Activated naive CD4-positive, alpha-beta T cell treated with anti-CD3 and anti-CD28 coated beads, Interleukin-2, amount 50 U/mL, for 24 hours (primary cell): ENCODE measurements at regions not wholly inside any gene's neighbourhood (a gene's known extent, or its start where the extent isn't known, plus 50 kb on each side); places are given as distances from the start of the nearest gene placed in this dataset.

ENCODE experiments used
- H3K27ac Mint-ChIP-seq: one replicate; pipeline ENCODE4 v1.8.0; 2021; ENCODE audit warnings: mild to moderate bottlenecking, mixed read lengths
- H3K27me3 Mint-ChIP-seq: one replicate; pipeline ENCODE4 v1.8.0; 2021; ENCODE audit warnings: mixed read lengths
- H3K36me3 Mint-ChIP-seq: one replicate; pipeline ENCODE4 v1.8.0; 2021; ENCODE audit warnings: mixed read lengths
- H3K4me1 Mint-ChIP-seq: one replicate; pipeline ENCODE4 v1.8.0; 2021; ENCODE audit warnings: mixed read lengths
- H3K4me3 Mint-ChIP-seq: one replicate; pipeline ENCODE4 v1.8.0; 2021; ENCODE audit warnings: mild to moderate bottlenecking, mixed read lengths
- H3K9me3 Mint-ChIP-seq: one replicate; pipeline ENCODE4 v1.8.0; 2021; ENCODE audit warnings: mixed read lengths

DNA sequence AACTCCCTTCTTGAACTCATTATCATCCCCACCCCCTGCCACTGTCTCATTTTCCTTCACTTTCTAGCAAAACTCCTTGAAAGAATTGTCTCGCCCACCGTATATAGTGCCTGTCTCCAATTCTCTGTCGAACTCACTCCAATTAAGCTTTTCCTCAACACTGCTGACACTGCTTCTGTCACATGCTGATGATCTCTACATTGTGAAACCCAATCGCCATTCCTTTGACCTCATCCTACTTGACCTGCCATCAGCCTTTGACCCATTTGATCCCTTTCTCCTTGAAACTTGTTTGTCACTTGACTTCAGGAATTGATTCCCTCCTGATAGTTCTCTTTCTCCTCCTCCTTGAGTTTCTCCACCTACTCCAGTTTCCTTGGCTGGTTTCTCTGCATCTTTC, 54.8 kb downstream of the CCDC71L start:
- Mint-ChIP-seq H3K27me3 (no peaks in the 10 kb centered on the region), H3K4me3 (no peak overlapping the region), H3K9me3 (no peaks in the 10 kb centered on the region), H3K4me1 (no peaks in the 10 kb centered on the region), H3K27ac (no peak overlapping the region), H3K36me3 (no peaks in the 10 kb centered on the region)

DNA sequence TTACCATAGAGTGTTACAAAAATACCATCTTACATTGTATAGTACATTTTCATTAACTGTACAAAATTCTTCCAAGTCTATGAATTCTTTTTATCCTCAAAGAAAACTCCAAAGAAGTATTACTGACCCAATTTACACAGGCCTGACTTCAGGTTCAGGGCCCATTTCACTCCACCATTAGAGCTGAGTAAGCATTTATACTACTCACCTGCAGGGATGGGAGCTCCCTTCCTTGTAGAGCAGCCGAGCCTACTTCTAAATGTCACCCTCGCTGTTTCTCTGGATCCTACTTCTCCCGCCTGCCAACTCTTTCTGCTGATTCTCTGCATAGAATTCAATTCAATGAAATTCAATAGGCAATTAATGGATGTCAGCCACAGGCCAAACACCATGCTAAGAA, 56.0 kb downstream of the CCDC71L start:
- H3K27ac Mint-ChIP-seq: no peak overlapping the region
- H3K27me3 Mint-ChIP-seq: no peaks in the 10 kb centered on the region
- H3K4me1 Mint-ChIP-seq: no peaks in the 10 kb centered on the region
- H3K9me3 Mint-ChIP-seq: no peaks in the 10 kb centered on the region
- no peaks in the 10 kb centered on the region for H3K36me3 Mint-ChIP-seq
- H3K4me3 Mint-ChIP-seq: no peak overlapping the region

DNA sequence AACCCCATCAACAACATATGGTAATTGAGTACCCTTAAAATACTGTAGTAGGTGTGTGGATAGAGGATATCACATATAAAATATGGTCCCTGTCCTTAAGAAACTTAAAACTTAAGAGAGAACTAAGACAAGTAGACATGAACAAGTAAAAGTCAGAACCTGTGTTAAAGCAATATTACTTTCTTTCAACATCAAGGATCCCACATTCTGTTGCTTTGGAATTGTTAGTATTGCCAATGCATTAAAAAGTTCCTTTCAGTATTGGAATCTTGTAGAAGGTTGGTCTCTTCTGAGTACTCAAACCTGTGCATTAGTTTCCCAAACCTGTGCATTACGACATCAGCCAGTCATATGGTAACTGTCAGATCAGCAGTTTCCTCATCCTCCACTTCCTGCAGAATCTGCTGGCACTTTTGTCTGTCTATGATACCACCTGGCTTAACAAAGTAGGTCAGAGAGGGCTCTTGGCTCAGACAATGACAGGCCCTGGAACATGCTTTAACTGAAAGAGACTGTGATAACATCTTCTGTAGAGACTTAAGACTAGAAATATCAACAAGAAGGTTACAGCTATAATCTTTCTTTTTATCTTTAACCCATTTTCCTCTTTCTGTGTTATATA, 56.5 kb downstream of the CCDC71L start:
- Mint-ChIP-seq H3K9me3 (no peaks in the 10 kb centered on the region), H3K27me3 (no peaks in the 10 kb centered on the region), H3K27ac (no peak overlapping the region), H3K36me3 (no peaks in the 10 kb centered on the region), H3K4me3 (no peak overlapping the region), H3K4me1 (no peaks in the 10 kb centered on the region)

DNA sequence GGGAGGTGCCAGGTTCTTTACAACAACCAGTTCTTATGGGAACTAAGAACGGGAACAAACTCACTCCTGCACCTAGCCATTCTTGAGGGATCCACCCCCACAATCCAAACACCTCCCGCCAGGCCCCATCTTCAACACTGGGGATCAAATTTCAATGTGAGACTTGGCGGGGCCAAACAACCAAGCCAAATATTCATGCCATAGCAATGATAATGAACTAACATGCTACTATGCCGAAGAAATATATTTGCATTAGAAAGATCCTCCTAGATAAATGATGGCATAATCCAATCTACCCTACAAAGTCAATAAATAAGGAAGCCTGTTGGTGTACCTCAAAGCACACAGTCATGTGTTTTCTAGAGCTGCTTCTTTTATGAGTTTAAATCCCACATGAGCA, 57.6 kb downstream of the CCDC71L start:
- peaks cover 5% of the 10 kb centered on the region for H3K4me1 Mint-ChIP-seq
- no peaks in the 10 kb centered on the region for H3K27me3 Mint-ChIP-seq
- no peak overlapping the region for H3K27ac Mint-ChIP-seq
- H3K9me3 Mint-ChIP-seq: no peaks in the 10 kb centered on the region
- no peak overlapping the region for H3K4me3 Mint-ChIP-seq
- H3K36me3 Mint-ChIP-seq: no peaks in the 10 kb centered on the region

DNA sequence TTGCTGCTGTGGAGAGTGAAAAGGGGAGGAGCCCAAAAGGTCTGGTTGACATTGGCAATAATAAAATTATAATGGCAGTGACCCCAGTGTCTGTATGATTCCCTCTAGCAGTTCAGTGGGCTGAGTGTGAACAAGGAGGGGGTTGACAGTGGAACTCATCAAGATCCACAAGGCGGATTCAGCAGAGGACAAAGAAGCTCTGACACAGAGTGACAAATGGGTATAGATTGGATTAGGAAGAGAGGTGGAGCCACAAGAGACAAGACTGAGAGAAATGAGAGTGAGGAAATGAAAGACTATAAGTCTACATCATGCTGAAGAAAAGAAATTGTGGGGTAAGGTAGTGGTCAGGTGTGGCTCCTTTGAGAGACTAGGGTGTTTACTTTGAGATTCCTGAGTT, 58.9 kb downstream of the CCDC71L start:
- Mint-ChIP-seq H3K36me3 (no peaks in the 10 kb centered on the region), H3K27ac (no peak overlapping the region), H3K9me3 (no peaks in the 10 kb centered on the region), H3K4me3 (no peak overlapping the region), H3K27me3 (no peaks in the 10 kb centered on the region), H3K4me1 (peaks cover 5% of the 10 kb centered on the region)

DNA sequence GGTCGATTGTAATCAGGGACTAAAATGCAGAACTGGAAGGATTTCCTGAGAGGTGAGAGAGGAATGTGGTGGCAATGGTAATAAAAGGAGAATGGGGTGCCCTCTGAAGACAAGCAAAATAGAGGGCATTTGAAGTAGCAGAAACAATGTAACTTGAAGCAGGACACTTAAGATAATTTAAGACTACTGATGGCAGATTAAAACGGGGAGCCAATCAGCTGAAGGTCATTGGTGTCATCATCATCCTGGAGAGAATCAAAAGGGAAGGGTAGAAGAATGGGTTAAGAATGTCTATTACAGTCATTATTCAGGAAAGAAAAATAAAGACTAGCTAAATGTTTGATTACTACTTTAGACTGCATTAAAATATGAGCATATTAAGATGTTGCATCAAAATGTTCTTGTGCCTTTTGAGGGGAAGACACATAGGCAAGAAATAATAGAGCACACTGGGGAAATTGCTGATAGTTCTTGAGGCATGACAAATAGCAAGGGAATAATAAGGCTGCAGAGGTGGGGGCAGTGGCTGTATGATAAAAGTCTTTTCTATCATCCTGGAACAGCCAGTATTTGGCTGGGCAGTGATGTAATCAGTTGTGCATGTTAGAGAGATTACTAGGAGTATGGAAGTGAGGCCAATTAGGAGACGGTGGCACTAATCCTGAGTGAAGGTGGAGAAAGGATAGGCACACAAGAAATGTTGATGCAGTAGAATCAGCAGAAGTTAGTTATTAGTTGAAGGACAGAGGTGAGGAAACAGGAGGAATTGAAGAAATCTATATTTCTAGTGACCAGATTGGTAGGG, 60.2 kb downstream of the CCDC71L start:
- Mint-ChIP-seq H3K27me3 (no peaks in the 10 kb centered on the region), H3K36me3 (no peaks in the 10 kb centered on the region), H3K9me3 (no peaks in the 10 kb centered on the region), H3K27ac (no peak overlapping the region), H3K4me3 (no peak overlapping the region), H3K4me1 (peaks cover 5% of the 10 kb centered on the region)

DNA sequence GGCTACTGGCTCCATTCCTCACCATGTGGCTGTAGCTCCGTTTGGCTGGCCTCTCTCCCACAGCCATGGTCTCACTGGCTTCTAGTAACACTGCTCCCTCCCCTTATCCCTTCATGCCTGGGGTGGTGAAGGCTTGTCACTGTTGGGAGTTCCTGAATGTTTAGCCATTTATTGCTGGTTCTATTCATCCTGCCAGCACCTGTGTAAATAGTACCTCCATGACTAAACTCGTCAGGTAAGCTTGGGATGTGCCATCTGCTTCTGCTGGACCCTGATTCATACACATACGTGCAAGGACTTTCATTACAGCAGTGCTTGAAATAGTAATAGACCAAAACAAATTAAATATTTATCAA, 61.6 kb downstream of the CCDC71L start:
- H3K27ac Mint-ChIP-seq: no peak overlapping the region
- peaks cover 5% of the 10 kb centered on the region for H3K4me1 Mint-ChIP-seq
- no peaks in the 10 kb centered on the region for H3K9me3 Mint-ChIP-seq
- H3K27me3 Mint-ChIP-seq: no peaks in the 10 kb centered on the region
- H3K36me3 Mint-ChIP-seq: no peaks in the 10 kb centered on the region
- no peak overlapping the region for H3K4me3 Mint-ChIP-seq

DNA sequence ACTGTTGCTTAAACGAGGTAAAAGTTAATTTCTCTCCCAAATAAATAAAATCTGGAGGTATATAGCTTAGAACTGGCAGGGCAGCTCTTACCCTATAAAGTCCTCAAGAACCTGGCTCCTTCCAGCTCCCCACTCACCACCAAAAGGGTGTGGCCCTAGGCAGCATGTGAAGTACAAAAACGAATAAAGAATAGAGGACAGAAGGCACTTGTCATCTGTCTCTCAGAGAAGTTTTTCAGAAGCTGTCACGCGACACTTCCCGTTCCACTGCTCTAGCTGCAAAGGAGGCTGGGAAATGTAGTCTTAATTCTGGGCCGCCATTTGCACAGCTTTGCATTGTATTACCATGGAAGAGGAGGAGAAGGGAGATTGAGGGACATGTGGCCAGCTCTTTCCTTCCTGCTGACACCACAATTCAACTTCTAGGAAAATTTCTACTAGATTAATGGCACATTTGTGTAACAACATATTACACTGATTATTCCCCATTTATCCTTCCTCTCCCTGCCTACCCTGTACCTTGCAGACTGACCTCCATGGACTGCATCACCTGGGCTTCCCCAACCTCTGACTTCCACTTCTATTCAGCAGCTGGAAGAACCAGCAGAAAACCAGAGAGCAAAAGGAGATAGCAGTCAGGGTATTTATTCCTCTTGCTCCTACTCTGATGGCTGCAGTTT, 62.2 kb downstream of the CCDC71L start:
- no peak overlapping the region for H3K27ac Mint-ChIP-seq
- no peaks in the 10 kb centered on the region for H3K9me3 Mint-ChIP-seq
- H3K4me3 Mint-ChIP-seq: peak overlapping the region; percentile 49
- no peaks in the 10 kb centered on the region for H3K36me3 Mint-ChIP-seq
- H3K4me1 Mint-ChIP-seq: peaks cover 5% of the 10 kb centered on the region
- no peaks in the 10 kb centered on the region for H3K27me3 Mint-ChIP-seq

DNA sequence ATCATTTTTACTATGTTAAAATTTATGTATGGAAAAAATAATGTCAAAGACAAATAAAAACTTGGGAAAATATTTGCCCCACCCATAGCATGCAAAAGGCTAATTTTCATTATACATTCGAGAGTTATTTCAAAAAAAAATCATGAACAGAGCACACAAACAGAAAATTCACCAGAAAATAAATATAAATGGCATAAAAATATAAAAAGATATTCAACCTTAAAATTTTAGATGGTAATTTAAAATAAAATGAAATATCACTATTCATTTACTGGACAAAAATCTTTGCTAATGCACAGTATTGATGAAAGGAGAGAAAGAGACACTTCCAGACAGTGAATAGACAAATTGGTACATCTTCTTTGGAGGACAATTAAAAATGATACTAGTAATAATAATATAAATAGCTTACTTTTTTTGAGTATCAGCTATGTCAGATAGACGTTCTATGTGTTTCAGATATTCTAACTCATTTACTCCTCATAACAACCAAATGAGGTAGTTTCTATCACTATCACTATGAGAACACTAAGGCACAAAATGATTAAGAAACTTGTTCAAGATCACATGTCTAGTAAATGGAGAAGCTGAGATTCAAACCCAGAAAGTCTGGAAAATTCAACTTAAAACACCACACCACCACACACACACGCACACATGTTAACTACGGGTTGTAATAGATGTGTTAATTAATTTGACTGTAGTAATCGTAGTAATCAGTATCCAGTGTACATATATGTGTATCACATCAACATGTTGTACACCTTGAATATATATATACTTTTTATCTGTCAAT, 63.0 kb downstream of the CCDC71L start:
- Mint-ChIP-seq H3K4me1 (peaks cover 5% of the 10 kb centered on the region), H3K27ac (no peak overlapping the region), H3K9me3 (no peaks in the 10 kb centered on the region), H3K36me3 (no peaks in the 10 kb centered on the region), H3K4me3 (no peak overlapping the region), H3K27me3 (no peaks in the 10 kb centered on the region)

DNA sequence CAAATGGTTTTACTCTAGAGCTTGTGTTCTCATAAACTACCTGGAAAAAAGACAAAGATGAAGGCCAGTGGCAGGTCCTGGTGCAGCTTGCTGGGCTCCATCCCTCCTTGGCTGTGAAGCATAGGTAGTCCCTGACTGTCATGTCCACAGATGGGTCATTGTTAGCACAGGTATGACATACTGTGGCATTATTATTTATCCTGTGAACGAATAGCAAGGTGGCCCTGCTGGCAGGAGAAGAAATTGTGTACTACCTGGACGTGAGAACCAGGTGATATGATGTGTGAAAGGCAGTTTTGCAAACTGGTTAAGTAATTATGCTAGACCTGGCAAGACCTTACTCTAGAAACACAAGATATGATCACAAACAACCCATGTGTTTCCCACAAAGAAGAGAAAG, 63.9 kb downstream of the CCDC71L start:
- Mint-ChIP-seq H3K4me3 (no peak overlapping the region), H3K27me3 (no peaks in the 10 kb centered on the region), H3K9me3 (no peaks in the 10 kb centered on the region), H3K27ac (no peak overlapping the region), H3K4me1 (peaks cover 5% of the 10 kb centered on the region), H3K36me3 (no peaks in the 10 kb centered on the region)

DNA sequence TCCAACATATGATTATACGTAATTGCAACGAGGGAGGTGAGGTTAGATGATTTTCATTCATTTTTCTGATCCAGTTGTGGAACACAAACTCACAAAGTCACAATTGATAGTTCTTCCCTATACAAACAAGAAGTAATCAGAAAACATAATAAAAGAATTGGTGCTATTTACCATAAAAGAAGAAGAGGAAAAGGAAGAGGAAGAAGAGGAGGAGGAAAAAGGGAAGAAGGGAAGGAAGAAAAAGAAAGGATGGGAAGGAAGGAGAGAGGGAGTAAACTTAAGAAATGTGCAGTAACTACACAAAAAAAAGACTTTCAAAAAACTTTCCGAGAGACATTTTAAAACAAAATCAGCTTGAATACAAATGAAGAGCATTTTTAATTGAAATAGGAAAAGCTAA, 65.0 kb downstream of the CCDC71L start:
- H3K4me1 Mint-ChIP-seq: peaks cover 5% of the 10 kb centered on the region
- peak overlapping the region; percentile 10 for H3K27ac Mint-ChIP-seq

DNA sequence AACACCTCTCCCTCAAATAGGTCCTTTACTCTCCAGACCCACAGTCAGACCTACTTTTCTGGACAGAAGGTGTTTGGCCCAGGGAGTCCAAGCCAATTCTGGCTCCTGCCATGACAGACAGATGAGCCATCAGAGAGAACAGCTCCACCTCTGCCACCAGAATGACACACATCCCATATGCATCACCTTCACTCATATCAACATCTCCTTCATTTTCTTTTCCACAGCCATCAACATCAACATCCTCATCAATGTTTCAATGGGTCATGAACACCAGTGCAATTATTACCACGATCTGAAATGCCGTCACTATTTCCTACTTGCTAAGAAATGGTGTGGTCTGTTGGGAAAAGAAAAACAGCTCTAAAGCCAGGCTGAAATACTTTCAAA, 67.9 kb downstream of the CCDC71L start:
- no peaks in the 10 kb centered on the region for H3K36me3 Mint-ChIP-seq
- no peaks in the 10 kb centered on the region for H3K27me3 Mint-ChIP-seq
- H3K27ac Mint-ChIP-seq: no peak overlapping the region
- no peaks in the 10 kb centered on the region for H3K4me1 Mint-ChIP-seq
- H3K4me3 Mint-ChIP-seq: no peak overlapping the region
- no peaks in the 10 kb centered on the region for H3K9me3 Mint-ChIP-seq

More for the DNA sequence above, 65.0 kb downstream of the CCDC71L start:
- Mint-ChIP-seq H3K36me3 (no peaks in the 10 kb centered on the region), H3K4me3 (no peak overlapping the region), H3K27me3 (no peaks in the 10 kb centered on the region), H3K9me3 (no peaks in the 10 kb centered on the region)

DNA sequence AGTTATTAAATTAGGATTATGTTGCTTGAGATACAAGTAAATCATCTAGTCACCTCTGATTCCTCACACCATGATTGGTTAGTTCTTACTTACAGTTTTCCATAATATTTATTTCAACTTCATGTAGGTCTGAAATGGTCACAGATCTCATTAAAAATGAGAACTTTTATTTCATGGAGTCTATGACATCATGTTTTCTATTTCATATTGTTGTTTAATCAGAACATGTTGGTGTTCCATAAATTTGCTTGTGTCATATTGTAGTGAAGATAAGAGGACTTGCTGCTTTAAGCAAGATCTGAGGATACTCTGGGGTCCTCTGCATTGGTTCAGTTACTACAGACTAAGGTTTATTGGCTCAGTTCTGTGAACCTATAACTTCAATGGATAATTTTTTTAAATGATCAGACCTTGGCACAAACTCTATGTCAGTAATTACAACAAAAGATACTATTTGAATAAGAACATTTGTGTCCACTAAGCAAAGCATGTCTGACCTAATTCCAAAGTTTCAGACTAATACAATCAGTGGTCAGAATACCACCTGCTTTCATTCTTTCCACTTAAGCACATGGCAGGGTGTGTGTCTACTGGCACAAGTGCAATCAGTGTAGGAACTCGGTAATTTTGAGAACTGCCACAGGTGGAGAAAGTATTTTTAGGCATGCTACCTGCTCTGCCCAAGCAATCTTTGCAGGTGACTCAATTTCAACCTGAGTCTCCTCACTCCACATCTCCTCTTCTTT, 68.5 kb downstream of the CCDC71L start:
- Mint-ChIP-seq H3K4me1 (no peaks in the 10 kb centered on the region), H3K36me3 (no peaks in the 10 kb centered on the region), H3K27ac (no peak overlapping the region), H3K27me3 (no peaks in the 10 kb centered on the region), H3K4me3 (no peak overlapping the region), H3K9me3 (no peaks in the 10 kb centered on the region)

DNA sequence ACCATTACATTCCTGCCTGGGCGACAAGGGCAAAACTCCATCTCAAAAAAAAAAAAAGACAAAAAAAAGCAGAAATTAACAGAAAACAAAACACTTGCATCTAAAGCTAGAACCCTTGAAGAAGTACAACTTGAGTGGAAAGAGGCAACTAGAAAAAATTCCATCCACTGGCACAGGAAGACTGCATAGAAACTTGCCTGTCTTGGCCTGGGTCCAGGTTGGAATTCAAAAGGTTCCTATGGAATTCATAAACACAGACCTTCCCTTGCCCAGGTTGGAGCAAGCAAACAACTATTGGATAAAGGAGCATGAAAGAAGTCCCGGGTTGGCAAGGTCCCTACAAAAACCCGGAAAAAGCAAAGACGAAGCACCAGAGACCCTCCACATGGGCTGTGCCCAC, 69.8 kb downstream of the CCDC71L start:
- Mint-ChIP-seq H3K4me1 (no peaks in the 10 kb centered on the region), H3K27me3 (no peaks in the 10 kb centered on the region), H3K36me3 (no peaks in the 10 kb centered on the region), H3K4me3 (no peak overlapping the region), H3K9me3 (no peaks in the 10 kb centered on the region), H3K27ac (no peak overlapping the region)

DNA sequence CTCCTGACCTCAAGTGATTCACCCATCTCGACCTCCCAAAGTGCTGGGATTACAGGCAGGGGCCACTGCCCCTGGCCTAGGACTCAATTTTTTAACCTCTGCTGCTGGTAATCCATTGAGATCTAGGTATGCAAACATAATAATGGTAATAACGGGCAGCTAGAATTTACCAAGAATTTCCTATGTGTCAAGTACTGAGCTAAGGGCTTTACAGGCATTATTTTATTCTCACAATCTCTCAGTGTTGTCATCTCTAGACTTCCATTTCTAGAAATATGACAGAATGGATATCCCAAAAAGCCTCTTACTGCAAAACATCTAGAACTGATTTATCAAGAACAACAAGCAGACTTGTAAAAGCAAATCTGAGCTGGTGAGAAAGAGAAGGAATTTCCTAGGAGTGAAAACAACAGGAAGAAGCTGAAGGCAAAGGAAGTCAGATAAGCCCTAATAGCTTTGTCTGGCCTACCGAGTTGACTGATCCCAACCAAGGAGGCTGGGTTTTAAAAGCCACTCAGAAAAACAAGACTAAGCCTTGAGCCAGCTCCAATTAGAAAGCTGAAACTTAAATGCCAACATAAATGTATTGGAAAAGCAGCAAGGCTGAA, 70.6 kb downstream of the CCDC71L start:
- Mint-ChIP-seq H3K27ac (no peak overlapping the region), H3K36me3 (no peaks in the 10 kb centered on the region), H3K9me3 (no peaks in the 10 kb centered on the region), H3K27me3 (no peaks in the 10 kb centered on the region), H3K4me3 (no peak overlapping the region), H3K4me1 (no peaks in the 10 kb centered on the region)
